H1 (cell line): ENCODE measurements at regions not wholly inside any gene's neighbourhood (a gene's known extent, or its start where the extent isn't known, plus 50 kb on each side); places are given as distances from the start of the nearest gene placed in this dataset.

Source experiments
- CHD7 ChIP-seq: fragments of 300-600 bp; sonication (generic); IDR thresholded peaks from 2 replicates; pipeline ENCODE4 v1.7.1; 2012; ENCODE audit warnings: low read length, moderate library complexity, mild to moderate bottlenecking, inconsistent platforms; ENCODE audit not compliant: insufficient replicate concordance
- EZH2 ChIP-seq: fragments of 200-600 bp; sonication (generic); IDR thresholded peaks from 2 replicates; pipeline ENCODE4 v1.7.1; 2012; ENCODE audit warnings: low read depth, mild to moderate bottlenecking, moderate library complexity, low read length, inconsistent platforms; ENCODE audit not compliant: severe bottlenecking

- TF ChIP-seq CHD7: no peak
- TF ChIP-seq EZH2: no peak
Measured at GRCh38 chr4:188316391-188316790, 177.2 kb downstream of the TRIML1 start (continued).
